ENCODE measurements at regions not wholly inside any gene's neighbourhood (a gene's known extent, or its start where the extent isn't known, plus 50 kb on each side); places are given as distances from the start of the nearest gene placed in this dataset.
"Not testable (repeated sequence)": the region's sequence is repeated elsewhere in the genome, so short reads cannot be mapped to it uniquely, and the experiment has no call there.

DNA sequence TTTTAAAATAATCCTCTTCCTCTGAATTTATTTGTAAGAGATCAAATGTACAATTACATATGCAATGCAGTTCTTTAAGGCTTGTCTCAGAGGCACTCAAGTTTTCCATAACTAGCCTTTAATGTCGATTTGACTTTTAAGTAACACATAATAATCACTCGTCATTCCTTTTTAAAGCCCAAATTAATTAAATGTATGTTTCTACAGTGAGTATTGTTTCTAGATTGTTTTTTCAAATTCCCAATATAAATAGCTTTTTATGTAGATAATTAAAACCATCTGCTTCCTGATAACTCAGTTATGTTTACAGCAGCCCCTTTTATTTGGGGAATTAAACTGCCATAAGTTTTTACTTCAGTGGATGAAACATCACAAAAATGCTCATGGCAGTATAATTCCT is 185.1 kb downstream of the ETNK1 start:
- no peak for DNase-seq (ENCODE audit: low spot score)

- DNase-seq (ENCODE audit: low spot score): no peak
Measured at GRCh38 chr12:22812531-22812930, 187.6 kb downstream of the ETNK1 start.

DNA sequence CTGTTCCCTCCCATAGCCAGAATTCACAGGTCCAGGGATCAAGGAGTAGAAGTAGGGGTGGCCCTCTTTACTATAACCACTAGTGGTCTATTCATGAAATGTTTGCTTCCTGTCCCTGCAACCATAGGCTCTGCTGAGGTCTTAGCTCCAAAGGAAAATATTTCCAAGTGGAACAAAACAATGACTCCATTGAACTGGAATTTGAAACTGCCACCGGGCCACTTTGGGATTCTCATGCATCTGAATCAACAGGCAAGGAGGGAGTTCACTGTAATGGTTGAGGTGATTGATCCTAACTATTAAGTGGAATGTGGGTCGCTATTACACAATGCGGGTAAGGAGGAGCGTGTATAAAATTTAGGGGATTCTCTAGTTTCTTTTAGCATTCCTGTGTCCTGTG is 197.0 kb downstream of the ETNK1 start:
- no peak for DNase-seq (ENCODE audit: low spot score)

GRCh38 chr12:22826026-22826425 is 201.1 kb downstream of the ETNK1 start:
- no peak for DNase-seq (ENCODE audit: low spot score)

- DNase-seq (ENCODE audit: low spot score): not testable (repeated sequence)
Measured at GRCh38 chr12:22826446-22826981, 201.5 kb downstream of the ETNK1 start.

DNA sequence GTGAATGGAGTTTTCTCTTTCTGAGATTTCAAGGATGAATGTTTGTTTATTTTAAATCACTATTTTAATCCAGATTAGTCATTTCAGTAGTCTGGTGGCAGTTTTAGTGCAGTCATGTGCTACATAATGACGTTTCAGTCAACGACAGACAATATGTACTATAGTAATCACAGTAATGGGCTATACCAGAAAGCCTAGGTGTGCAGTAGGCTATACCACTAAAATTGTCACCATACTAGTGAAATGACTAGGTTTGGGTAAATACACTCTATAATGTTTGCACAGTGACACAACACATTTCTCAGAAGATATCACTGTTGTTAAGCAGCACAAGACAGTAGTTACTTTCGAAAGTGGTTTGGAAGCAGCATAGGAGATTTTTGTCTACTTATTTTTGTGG is 203.1 kb downstream of the ETNK1 start:
- DNase-seq (ENCODE audit: low spot score): no peak

GRCh38 chr12:22835431-22835830 is 210.5 kb downstream of the ETNK1 start:
- no peak for DNase-seq (ENCODE audit: low spot score)

DNA sequence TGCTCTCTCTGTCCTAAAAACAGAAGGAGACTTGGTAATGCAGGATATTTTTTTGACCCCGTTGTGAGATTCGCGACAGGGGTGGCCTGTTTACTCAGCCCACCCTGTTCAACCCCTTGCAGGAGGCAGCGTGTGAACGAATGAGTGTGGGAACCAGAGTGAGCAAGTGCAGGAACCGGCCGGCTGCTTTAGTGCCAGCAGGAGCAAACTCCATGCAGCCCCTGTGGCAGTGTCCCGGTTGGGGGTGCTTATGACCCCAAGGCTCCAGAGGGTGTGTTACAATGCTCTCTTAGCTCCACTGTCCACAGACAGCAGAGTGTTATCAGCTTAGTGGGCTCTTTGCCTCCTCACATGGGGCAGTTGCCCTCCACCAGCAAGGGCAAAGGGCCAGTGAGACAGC is 225.2 kb downstream of the ETNK1 start:
- no peak for DNase-seq (ENCODE audit: low spot score)

GRCh38 chr12:22851532-22851931 is 226.6 kb downstream of the ETNK1 start:
- no peak for DNase-seq (ENCODE audit: low spot score)

DNA sequence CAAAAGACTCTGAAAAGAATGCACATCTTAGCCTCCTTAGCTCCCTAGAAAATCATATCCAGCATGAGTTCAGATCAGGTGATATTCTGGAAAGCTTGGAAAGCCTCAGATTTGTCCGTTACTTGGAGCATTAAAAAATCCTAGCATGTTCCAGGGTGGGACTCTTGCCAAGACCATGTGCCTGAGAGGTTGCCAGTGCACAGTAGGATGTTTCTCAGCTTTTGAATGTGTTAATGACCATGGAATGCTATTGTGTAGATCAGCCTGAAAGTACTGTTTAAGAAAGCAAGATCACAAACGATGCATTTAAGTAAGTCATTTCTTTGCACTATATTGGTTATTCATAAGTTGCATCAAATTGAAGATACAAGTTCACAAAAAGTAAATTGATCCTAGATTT is 230.5 kb downstream of the ETNK1 start:
- DNase-seq (ENCODE audit: low spot score): no peak

DNA sequence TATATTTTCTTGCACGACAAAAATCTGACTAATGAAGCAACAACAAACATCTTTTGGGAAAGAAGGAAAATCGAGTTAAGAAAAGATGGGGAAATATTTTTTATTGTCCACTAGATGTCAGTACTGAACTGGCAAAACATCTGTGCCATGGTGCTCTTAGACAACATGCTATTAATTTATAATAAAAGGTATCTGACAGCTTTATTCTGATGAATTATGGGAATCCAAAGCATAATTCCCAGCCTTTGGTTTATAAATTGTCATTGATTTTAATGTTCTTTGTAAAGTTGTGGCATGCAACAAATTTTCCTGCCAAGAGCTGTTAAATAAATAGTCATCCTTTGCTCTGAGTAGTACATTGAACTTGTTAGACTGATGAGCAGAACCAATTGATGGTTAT is 231.2 kb downstream of the ETNK1 start:
- DNase-seq (ENCODE audit: low spot score): no peak

DNA sequence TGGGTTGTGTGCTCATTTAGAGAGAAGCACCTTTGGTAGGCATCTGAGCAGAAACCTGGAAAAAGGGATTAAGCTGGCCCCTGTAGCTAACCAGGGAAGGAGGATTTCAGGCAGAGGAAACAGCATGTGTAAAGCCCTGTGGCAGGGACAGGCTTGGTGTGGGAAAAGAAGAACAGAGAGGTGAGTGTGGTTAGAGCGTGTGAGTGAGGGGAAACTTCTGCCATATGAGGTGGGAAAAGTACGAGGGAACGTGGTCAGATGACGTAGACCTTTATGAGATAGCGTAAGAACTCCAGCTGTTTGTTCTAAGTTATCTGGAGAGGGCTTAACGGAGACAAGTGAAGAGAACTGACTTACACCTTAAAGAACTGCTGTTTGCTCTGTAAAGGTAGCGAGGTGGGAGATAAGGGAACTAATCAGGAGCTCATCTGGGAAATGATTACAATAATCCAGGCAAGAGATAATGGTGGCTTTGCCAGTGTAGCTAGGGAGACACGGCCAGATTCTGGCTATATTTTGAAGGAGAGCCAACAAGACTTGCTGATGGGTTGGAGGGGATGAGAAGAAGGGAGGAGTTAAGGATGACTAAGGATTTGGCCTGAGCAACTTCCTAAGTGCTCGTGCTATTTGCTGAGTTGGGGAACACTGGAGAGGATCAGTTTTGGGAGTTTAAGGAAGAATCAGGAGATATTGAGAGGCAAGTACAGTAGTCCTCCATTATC is 234.0 kb downstream of the ETNK1 start:
- DNase-seq (ENCODE audit: low spot score): no peak

DNA sequence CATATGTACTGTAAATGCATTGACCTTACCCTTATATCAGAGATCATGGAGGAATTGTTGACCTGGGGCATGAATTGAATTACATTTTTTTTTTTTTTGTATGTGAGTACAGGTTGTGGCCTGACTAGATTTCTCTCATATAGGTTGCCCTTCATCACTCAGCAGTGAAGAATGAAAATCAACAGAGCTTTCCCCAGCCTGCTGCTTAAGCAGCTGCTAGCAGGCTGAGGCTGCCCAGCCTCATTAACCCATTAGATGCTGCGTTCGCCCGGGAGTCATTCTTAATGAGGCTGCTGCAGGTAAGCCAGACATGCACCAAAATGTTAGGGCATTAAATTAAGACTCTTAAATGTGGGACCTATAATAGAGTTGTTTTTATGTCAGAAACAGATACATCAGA is 236.0 kb downstream of the ETNK1 start:
- no peak for DNase-seq (ENCODE audit: low spot score)

DNA sequence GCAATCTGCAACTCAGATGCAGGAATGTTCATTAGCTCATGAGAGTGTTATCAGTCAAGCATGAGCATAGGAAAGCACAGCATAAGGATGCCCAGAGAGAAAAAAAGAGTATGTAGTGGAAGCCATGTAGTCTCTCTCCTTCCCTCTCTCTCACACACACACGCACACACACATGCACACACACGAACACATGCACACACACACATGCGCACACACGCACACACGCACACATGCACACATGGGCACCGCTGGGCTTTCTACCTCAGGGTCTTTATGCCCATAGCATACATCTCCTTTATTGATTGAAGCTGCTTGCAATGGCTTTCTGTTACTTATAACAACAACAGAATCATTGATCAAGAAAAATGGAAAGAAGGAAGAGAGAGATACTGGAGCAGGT is 240.9 kb downstream of the ETNK1 start:
- no peak for DNase-seq (ENCODE audit: low spot score)

- no peak for DNase-seq (ENCODE audit: low spot score)
Measured at GRCh38 chr12:22866406-22866805, 241.4 kb downstream of the ETNK1 start.

DNA sequence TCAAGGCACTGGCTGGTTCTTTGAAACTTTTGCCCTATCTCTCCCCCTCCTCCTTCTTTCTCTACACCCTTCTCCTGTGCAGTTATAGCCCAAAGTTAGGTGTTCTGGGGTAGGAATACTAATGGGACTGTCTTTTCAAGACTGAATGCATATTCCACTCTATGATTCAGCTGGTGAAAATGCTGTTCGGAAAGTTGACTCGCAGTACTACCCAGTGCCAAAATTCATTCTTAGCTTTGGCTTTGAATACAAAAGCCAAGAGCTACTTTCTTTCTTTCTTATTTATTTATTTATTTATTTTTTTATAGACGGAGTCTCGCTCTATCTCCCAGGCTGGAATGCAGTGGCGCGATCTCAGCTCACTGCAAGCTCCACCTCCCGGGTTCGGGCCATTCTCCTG is 249.2 kb downstream of the ETNK1 start:
- no peak for DNase-seq (ENCODE audit: low spot score)

DNA sequence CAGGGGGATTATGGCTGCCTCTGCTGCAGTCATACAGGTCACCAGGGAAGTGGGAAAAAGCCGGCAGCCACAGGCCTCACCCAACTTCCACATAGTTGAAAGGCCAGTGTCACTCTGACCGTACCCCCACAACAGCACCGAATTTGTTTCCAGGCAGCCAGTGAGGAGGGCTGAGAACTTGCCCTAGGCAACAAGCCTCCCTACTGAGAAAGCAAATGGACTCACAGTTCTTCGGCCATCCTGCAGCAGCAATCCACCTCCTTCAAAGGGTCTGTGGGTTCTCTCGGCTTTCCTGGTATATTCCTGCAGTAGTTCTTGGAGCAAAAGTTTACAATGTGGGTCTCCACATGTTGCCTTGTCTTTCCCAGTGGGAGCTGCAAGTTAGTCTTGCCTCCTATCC is 251.3 kb downstream of the ETNK1 start:
- DNase-seq (ENCODE audit: low spot score): no peak

GRCh38 chr12:22879203-22879602 is 254.2 kb downstream of the ETNK1 start:
- DNase-seq (ENCODE audit: low spot score): no peak

DNA sequence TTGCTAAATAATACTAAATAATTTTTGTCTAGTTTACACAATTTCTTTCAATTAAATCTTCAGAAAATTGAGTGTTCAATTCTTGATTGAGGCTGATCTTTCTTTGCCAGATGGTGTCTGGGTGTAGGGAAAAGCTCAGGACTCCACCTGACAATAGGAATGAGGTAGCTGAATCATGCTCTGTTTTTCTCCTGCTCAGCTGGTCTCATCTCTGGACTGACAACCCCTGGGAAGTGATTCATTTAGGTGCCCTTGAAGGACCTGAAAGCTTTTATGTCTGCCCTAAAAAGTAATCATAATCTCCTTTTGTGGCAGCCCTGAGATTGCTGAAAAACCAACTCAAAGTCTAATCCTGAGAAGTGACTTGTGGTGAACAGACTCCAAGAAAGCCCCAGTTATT is 255.4 kb downstream of the ETNK1 start:
- DNase-seq (ENCODE audit: low spot score): no peak

GRCh38 chr12:22880807-22881206 is 255.8 kb downstream of the ETNK1 start:
- no peak for DNase-seq (ENCODE audit: low spot score)

DNA sequence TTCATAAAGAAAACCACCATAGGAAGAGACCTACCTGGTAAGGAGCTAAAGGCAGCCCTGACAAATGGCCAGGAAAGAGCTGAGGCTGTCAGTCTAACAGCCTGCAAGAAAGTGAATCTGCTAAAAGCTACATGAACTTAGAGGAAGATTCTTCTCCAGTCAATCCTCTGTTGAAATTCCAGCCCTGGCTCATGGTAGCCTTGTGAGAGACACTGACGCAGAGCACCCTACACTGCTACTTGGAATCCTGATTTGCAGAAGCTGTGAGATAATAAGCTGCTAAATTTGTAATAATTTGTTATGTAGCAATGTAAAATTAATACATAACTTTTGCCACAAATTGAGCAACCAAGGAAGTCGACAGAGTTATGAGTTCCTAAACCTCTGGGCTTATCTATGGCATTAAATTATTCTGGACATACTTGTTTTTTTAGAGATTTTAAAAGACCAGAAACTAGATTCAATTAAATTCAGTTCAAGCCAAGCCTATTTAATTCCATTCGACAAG is 257.0 kb downstream of the ETNK1 start:
- DNase-seq (ENCODE audit: low spot score): no peak

- DNase-seq (ENCODE audit: low spot score): no peak
Measured at GRCh38 chr12:22882559-22882958, 257.6 kb downstream of the ETNK1 start.

GRCh38 chr12:22893878-22894277 is 268.9 kb downstream of the ETNK1 start:
- DNase-seq (ENCODE audit: low spot score): no peak

DNA sequence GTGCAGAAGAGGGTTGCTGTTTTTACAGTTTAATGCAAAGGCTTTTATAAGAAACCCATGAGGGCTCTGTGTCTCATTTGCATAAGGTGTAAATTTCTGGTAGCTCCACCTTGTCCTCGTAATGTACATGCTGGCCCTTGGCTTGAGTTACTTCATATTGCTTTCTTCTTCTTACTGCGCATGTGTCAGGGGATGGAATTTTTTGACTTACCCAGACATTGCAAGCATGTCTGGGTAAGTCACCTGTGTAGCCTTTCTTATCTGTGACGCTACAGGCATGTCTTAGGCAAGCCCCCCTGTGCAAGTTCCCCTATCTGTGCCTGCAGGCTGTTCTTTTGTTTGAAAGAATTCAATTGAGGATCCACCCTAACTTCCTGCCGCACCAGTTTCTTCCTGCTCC is 274.2 kb downstream of the ETNK1 start:
- no peak for DNase-seq (ENCODE audit: low spot score)

All from CD4-positive, alpha-beta T cell treated with Interleukin-6 at 100 ng/mL for 8 hours (primary cell).